ENCODE measurements at regions not wholly inside any gene's neighbourhood (a gene's known extent, or its start where the extent isn't known, plus 50 kb on each side); places are given as distances from the start of the nearest gene placed in this dataset.

GRCh38 chr7:34338961-34339526 lies 319.0 kb upstream of the NPSR1 start:
- TF ChIP-seq, protein P1, sequence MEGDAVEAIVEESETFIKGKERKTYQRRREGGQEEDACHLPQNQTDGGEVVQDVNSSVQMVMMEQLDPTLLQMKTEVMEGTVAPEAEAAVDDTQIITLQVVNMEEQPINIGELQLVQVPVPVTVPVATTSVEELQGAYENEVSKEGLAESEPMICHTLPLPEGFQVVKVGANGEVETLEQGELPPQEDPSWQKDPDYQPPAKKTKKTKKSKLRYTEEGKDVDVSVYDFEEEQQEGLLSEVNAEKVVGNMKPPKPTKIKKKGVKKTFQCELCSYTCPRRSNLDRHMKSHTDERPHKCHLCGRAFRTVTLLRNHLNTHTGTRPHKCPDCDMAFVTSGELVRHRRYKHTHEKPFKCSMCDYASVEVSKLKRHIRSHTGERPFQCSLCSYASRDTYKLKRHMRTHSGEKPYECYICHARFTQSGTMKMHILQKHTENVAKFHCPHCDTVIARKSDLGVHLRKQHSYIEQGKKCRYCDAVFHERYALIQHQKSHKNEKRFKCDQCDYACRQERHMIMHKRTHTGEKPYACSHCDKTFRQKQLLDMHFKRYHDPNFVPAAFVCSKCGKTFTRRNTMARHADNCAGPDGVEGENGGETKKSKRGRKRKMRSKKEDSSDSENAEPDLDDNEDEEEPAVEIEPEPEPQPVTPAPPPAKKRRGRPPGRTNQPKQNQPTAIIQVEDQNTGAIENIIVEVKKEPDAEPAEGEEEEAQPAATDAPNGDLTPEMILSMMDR (IDR thresholded peaks at IDR 0.05; ENCODE audit: low read depth, low read length): no peak

DNA sequence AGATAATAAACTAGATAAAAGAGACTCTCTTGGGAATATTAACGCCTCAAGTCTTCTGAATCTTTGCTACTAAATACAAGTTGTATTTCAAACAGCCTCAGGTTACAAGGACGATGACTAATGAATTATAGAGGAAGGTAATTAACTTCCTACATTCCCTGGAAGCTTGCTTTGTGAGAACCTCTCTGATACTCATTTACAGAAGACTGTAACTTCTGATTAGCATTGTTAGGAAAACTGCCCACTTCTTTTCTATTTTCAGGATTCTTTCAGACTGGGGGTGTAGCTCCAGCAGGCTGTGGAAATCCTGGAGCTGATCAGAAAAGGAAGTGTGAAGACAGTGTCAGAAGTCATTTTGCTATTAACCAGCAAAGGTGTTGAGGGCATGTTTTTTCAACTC lies 316.7 kb upstream of the NPSR1 start:
- TF ChIP-seq, protein P1 (IDR thresholded peaks at IDR 0.05; ENCODE audit: low read depth, low read length): no peak
- H3K4me3 ChIP-seq (ENCODE audit: low read depth, low read length): no peak overlapping the region

More at GRCh38 chr7:34338961-34339526, 319.0 kb upstream of the NPSR1 start:
- no peak overlapping the region for H3K4me3 ChIP-seq (ENCODE audit: low read depth, low read length)

DNA sequence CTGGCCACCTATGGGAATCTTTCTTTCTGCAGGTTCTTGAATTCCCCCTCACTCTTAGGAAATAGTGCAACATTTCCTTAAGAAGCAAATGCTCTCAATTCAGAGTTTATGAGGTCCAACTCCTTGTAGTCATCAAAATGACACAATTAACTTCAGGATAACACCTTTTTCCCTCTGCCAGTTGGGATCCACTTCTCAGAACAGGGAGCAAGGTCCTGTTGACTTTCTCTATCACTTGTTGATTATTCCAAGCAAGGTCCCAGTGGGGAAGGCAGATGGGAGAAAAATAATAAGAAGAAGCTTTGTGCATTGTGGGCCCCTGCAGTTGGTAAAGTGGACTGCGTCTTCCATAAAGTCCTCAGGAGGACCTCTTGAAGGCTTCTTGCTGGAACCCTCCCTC lies 315.6 kb upstream of the NPSR1 start:
- no peak overlapping the region for H3K4me3 ChIP-seq (ENCODE audit: low read depth, low read length)
- TF ChIP-seq, protein P1 (IDR thresholded peaks at IDR 0.05; ENCODE audit: low read depth, low read length): no peak

DNA sequence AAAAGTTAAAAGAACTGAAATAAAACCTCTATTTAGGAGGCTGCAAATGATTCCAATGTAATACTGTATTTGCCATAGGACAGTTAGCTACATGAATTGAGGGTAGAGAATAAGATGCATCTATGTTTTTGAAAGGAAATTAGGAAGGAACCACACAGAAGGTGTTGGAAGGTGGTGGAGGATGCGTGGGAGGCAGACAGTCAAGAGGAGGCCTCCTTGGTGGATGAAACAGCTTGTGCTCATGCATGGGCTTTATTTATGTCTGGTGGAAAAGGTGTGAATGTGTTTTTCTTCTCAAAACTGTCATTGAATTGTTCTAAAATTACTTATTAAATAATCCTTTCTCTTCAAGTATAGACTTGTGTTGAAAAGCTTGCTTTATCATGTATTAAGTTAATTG lies 314.4 kb upstream of the NPSR1 start:
- TF ChIP-seq, protein P1 (IDR thresholded peaks at IDR 0.05; ENCODE audit: low read depth, low read length): no peak
- H3K4me3 ChIP-seq (ENCODE audit: low read depth, low read length): no peak overlapping the region

DNA sequence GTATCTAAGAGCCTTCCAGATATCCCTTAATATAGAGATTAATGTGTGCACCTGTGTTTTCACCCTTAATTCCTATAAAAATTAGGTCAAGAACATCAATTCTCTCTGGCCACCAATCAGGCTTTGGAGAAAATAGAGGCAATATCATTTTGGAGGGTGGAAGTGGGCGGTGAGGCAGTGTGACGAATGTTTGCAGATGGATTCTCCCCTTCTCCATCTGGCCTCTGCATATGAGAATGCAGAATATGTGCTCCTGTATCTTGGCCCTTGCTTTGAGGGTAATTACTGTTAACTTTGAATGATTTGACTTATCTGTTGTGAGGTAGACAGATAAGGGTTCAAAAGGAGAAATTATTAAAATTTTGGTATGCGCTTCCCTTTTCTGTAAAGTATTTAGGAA lies 304.0 kb upstream of the NPSR1 start:
- no peak overlapping the region for H3K4me3 ChIP-seq (ENCODE audit: low read depth, low read length)
- TF ChIP-seq, protein P1 (IDR thresholded peaks at IDR 0.05; ENCODE audit: low read depth, low read length): no peak

GRCh38 chr7:34354899-34355298 lies 303.1 kb upstream of the NPSR1 start:
- TF ChIP-seq, protein P1 (IDR thresholded peaks at IDR 0.05; ENCODE audit: low read depth, low read length): no peak
- H3K4me3 ChIP-seq (ENCODE audit: low read depth, low read length): no peak overlapping the region

GRCh38 chr7:34357068-34357467 lies 300.9 kb upstream of the NPSR1 start:
- TF ChIP-seq, protein P1 (IDR thresholded peaks at IDR 0.05; ENCODE audit: low read depth, low read length): no peak
- H3K4me3 ChIP-seq (ENCODE audit: low read depth, low read length): no peak overlapping the region

All from WI38 (cell line).